ENCODE measurements at regions not wholly inside any gene's neighbourhood (a gene's known extent, or its start where the extent isn't known, plus 50 kb on each side); places are given as distances from the start of the nearest gene placed in this dataset.

DNA sequence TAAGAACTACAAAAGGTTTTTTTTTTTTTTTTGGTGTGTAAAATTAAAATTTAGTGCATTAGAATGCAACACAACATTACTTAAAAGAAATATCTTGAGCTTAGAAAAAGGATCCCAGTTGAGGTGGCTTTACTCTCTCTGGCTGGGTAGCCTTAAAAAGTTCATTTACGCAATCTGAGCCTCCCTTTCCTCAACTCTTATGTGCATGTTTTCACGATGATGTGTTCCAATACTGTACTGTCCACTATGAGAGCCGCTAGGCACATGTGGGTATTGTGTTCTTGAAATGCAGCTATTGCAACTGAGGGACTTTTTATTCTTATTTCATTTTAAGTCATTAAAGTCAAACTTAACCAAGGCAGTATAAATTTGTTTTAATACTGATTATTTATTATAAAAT lies 460.9 kb upstream of the SYT1 start:
- Histone ChIP-seq H4K20me1 (replicated peaks; ENCODE audit: control insufficient read depth, extremely low read depth, insufficient read depth, low read length) (no peaks in the 10 kb centered on the region), H3K4me1 (ENCODE audit: control insufficient read depth, extremely low read depth, insufficient read depth, low read length) (no peaks in the 10 kb centered on the region), H3K79me2 (ENCODE audit: control insufficient read depth, insufficient read depth, low read length) (no peaks in the 10 kb centered on the region), H3K27me3 (ENCODE audit: control insufficient read depth in 2 of 2, insufficient read depth in 2 of 2, low read length in 2 of 2) (peaks cover 0 to 3% of the 10 kb centered on the region in 2 experiments), H3K36me3 (ENCODE audit: control insufficient read depth in 2 of 2, extremely low read depth in 1 of 2, insufficient read depth in 2 of 2, low read length in 2 of 2) (no peaks in the 10 kb centered on the region), H3K9ac (replicated peaks; ENCODE audit: extremely low read depth, insufficient read depth, low read length) (no peak overlapping the region), H3K9me1 (replicated peaks; ENCODE audit: control insufficient read depth, extremely low read depth, insufficient read depth, low read length) (no peaks in the 10 kb centered on the region), H2AFZ (ENCODE audit: low read depth, low read length) (no peak overlapping the region), H3K4me3 (replicated peaks in 1 of 3; ENCODE audit: insufficient read depth in 1 of 3, low read depth in 1 of 3, low read length in 3 of 3) (no peak overlapping the region), H3K9me3 (replicated peaks; ENCODE audit: control insufficient read depth, insufficient read depth, low read length) (no peaks in the 10 kb centered on the region), H3K4me2 (ENCODE audit: insufficient read depth, low read length) (no peak overlapping the region), H3K27ac (ENCODE audit: insufficient read depth, low read depth, low read length) (no peak overlapping the region)
- ChIA-PET CTCF (interaction anchor here (1.0 kb wide), 1 partner anchor 11 kb away, joined by 4 read pairs; no protein-coding TSS in a partner anchor), POLR2A (no interaction called here)
- TF ChIP-seq GATA2 (IDR thresholded peaks at IDR 0.05; ENCODE audit: insufficient read depth, insufficient read length, low read depth, low read length) (no peak), JUN (IDR thresholded peaks at IDR 0.05; ENCODE audit: borderline replicate concordance, insufficient read depth, insufficient read length, low read depth) (no peak), POLR2A (IDR thresholded peaks at IDR 0.05; ENCODE audit: low read depth, low read length) (no peak), FOS (IDR thresholded peaks at IDR 0.05; ENCODE audit: borderline replicate concordance, insufficient read depth, low read length) (no peak), EZH2 (IDR thresholded peaks at IDR 0.05; ENCODE audit: borderline replicate concordance, low read depth, low read length, severe bottlenecking) (no peak), MYC (IDR thresholded peaks at IDR 0.05; ENCODE audit: low read depth, low read length) (no peak), POLR2AphosphoS5 (IDR thresholded peaks at IDR 0.05; ENCODE audit: insufficient read depth, low read depth, low read length) (no peak)
- TF ChIP-seq, protein P1, sequence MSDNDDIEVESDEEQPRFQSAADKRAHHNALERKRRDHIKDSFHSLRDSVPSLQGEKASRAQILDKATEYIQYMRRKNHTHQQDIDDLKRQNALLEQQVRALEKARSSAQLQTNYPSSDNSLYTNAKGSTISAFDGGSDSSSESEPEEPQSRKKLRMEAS (IDR thresholded peaks at IDR 0.05; ENCODE audit: insufficient read depth, insufficient read length): no peak
- TF ChIP-seq, protein P2, sequence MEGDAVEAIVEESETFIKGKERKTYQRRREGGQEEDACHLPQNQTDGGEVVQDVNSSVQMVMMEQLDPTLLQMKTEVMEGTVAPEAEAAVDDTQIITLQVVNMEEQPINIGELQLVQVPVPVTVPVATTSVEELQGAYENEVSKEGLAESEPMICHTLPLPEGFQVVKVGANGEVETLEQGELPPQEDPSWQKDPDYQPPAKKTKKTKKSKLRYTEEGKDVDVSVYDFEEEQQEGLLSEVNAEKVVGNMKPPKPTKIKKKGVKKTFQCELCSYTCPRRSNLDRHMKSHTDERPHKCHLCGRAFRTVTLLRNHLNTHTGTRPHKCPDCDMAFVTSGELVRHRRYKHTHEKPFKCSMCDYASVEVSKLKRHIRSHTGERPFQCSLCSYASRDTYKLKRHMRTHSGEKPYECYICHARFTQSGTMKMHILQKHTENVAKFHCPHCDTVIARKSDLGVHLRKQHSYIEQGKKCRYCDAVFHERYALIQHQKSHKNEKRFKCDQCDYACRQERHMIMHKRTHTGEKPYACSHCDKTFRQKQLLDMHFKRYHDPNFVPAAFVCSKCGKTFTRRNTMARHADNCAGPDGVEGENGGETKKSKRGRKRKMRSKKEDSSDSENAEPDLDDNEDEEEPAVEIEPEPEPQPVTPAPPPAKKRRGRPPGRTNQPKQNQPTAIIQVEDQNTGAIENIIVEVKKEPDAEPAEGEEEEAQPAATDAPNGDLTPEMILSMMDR (IDR thresholded peaks at IDR 0.05; ENCODE audit: extremely low read depth in 1 of 2, insufficient read depth in 1 of 2, low read depth in 1 of 2, low read length in 2 of 2): no peak
- dilution Hi-C loops (cut with MboI; ENCODE audit: extremely low pct_ligation_motif_present, low sequenced_read_pairs) (no loop called here), intact Hi-C loops (cut with micrococcal nuclease) (no loop called here)
- FAIRE-seq (no peak), DNase-seq (ENCODE audit: low read depth, low spot score) (no peak)
- BruUV-seq (replicated peaks): no TSS peak
